Mucosa of stomach (tissue), 1 donor: ENCODE measurements at regions not wholly inside any gene's neighbourhood (a gene's known extent, or its start where the extent isn't known, plus 50 kb on each side); places are given as distances from the start of the nearest gene placed in this dataset.
A peak's percentile ranks its signal among the peaks of the same experiment; 100 is the strongest.

Source experiments
- H3K27me3 ChIP-seq: one replicate; pipeline ENCODE4 v1.7.0; 2013; ENCODE audit warnings: mild to moderate bottlenecking, low read length; ENCODE audit not compliant: control insufficient read depth, insufficient read depth
- H3K36me3 ChIP-seq: one replicate; pipeline ENCODE4 v1.7.0; 2013; ENCODE audit warnings: low read length; ENCODE audit not compliant: control insufficient read depth, insufficient read depth
- H3K4me1 ChIP-seq: one replicate; pipeline ENCODE4 v1.7.0; 2013; ENCODE audit warnings: mild to moderate bottlenecking, low read length; ENCODE audit not compliant: control insufficient read depth, insufficient read depth
- H3K4me3 ChIP-seq: one replicate; pipeline ENCODE4 v1.7.0; 2013; ENCODE audit warnings: low read length
- H3K9ac ChIP-seq: one replicate; pipeline ENCODE4 v1.7.0; 2013; ENCODE audit warnings: mild to moderate bottlenecking, low read length, moderate library complexity
- H3K9me3 ChIP-seq: one replicate; pipeline ENCODE4 v1.7.0; 2013; ENCODE audit warnings: mild to moderate bottlenecking, low read length, moderate library complexity; ENCODE audit not compliant: control insufficient read depth
- donor health status: Pancreatic carcinoma.

DNA sequence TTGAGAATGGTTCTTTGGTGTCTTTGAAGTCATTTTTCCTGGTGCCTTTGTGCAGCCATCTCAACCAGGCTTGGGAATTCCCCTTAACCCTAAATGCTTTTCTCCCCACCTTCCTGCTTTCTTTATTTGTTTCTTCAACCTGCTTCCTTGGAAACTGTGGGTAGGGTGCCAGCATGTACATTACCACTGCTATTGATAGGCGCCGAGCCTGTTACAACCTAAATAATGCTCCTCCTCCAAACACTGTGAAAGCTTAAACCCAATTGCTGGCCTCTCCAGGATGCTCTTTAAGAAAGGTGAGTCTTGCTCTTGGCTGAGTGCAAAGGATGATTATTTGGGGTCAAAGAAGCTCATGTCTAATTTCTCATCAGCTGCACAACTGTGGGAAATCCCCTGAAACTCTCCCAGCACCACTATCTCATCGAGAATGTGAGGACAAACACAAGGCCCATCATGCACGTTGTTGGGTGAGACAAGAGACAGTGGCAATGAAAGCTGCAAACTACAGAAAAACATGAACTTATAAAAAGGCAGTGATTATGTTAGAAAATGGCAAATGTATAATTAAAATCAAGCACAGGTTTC is 285.5 kb upstream of the IGFBP3 start:
- no peaks in the 10 kb centered on the region for H3K27me3 ChIP-seq
- H3K9me3 ChIP-seq: no peaks in the 10 kb centered on the region
- H3K36me3 ChIP-seq: no peaks in the 10 kb centered on the region
- H3K4me1 ChIP-seq: peaks cover 48% of the 10 kb centered on the region
- no peak overlapping the region for H3K4me3 ChIP-seq
- H3K9ac ChIP-seq: peak overlapping the region; percentile 24

DNA sequence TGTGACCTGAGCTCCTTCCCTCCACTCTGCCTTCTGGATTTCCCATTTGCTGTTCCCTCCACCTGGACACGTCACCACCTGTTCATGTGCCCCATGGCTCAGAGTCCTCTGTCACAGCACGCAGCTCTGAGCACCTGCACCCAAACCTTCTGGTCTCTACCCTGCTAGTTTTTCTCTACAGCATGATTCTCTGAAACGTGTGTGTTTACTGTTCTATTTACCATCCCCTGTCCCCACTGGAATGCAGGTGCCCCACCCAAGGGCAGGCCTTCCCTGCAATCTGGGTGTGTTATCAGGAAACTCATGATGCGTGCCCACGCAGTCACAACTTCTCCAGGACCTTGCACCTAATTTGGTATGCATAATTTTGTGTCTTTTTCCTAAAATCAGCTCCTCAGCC is 284.4 kb upstream of the IGFBP3 start:
- Histone ChIP-seq H3K36me3 (no peaks in the 10 kb centered on the region), H3K4me1 (peaks cover 48% of the 10 kb centered on the region), H3K27me3 (no peaks in the 10 kb centered on the region), H3K9me3 (no peaks in the 10 kb centered on the region), H3K9ac (peak overlapping the region; percentile 24), H3K4me3 (no peak overlapping the region)

DNA sequence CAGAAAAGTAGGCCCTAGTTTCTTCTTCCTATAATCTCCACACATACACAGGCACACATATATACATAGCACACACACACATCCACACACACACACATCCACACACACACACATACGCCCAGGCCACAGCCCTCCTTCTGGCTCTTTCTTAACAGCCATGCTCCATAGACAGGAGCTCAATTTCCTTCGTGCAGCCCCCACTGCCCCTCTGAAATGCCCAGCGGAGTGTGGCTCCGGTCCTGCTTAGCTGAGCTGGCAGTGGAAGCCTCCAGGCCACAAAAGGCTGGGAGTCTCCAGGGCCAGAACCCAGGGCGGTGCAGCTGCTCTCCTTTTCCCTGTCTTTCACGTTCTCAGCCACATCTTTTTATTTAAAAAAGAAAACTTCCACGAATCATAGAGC is 282.9 kb upstream of the IGFBP3 start:
- H3K27me3 ChIP-seq: no peaks in the 10 kb centered on the region
- no peaks in the 10 kb centered on the region for H3K9me3 ChIP-seq
- H3K9ac ChIP-seq: no peak overlapping the region
- H3K36me3 ChIP-seq: no peaks in the 10 kb centered on the region
- H3K4me3 ChIP-seq: no peak overlapping the region
- peaks cover 36% of the 10 kb centered on the region for H3K4me1 ChIP-seq

DNA sequence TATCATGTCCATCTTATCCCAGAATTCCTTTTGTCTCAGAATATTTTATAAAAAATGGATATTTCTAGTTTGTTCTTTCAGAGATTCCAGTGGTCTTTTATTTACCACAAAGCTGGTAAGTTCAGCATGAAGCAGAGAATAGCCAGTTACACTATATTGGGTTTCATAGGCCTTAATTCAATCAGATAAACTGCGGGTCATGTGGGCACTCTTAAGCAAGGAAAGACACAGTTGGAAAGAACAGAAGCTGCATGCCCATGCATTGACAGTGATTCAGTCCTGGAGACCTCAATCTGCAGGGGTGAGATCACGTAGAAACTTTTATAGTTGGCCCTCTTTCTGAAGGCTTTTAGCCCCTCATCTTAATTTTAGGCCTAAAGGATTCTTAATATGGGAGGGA is 281.3 kb upstream of the IGFBP3 start:
- H3K27me3 ChIP-seq: no peaks in the 10 kb centered on the region
- peaks cover 22% of the 10 kb centered on the region for H3K4me1 ChIP-seq
- H3K36me3 ChIP-seq: no peaks in the 10 kb centered on the region
- H3K4me3 ChIP-seq: no peak overlapping the region
- H3K9ac ChIP-seq: no peak overlapping the region
- H3K9me3 ChIP-seq: no peaks in the 10 kb centered on the region

DNA sequence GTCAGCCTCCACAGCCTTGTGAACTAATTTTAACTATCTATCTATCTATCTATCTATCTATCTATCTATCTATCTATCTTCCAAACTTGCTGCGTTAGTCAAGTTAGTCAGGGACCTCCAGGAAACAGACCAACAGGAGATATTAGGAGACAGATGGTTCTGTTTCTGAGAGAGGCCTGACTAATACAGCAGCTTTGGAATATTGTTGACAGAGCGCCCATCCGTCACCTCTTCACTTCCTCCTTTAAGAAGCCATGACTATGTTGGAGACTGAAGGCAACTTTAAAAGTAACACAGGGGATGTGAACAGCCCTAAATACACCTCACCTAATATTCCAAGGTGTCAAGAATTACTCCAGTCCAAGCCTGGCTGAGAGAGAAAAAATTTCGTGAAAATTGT is 280.9 kb upstream of the IGFBP3 start:
- Histone ChIP-seq H3K4me1 (peaks cover 18% of the 10 kb centered on the region), H3K36me3 (no peaks in the 10 kb centered on the region), H3K9me3 (no peaks in the 10 kb centered on the region), H3K4me3 (no peak overlapping the region), H3K27me3 (no peaks in the 10 kb centered on the region), H3K9ac (no peak overlapping the region)

DNA sequence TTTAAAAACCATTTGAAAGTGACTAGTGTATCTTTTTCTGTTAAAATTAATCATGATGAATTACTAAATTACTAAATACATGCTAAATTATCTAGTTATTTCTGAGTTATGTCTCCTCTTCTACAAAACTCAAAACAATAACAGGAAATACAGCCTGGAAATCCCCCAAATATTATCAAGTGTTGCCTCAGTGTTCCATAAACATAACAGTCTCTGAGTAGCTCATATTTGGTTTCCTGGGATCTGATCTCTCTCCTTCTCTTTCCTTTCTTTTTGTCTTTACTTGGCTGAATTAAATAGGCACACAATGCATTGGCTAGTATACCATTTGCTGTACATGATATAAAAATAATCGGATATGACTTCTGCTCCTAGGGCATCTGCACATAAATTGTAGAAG is 277.6 kb upstream of the IGFBP3 start:
- no peaks in the 10 kb centered on the region for H3K9me3 ChIP-seq

DNA sequence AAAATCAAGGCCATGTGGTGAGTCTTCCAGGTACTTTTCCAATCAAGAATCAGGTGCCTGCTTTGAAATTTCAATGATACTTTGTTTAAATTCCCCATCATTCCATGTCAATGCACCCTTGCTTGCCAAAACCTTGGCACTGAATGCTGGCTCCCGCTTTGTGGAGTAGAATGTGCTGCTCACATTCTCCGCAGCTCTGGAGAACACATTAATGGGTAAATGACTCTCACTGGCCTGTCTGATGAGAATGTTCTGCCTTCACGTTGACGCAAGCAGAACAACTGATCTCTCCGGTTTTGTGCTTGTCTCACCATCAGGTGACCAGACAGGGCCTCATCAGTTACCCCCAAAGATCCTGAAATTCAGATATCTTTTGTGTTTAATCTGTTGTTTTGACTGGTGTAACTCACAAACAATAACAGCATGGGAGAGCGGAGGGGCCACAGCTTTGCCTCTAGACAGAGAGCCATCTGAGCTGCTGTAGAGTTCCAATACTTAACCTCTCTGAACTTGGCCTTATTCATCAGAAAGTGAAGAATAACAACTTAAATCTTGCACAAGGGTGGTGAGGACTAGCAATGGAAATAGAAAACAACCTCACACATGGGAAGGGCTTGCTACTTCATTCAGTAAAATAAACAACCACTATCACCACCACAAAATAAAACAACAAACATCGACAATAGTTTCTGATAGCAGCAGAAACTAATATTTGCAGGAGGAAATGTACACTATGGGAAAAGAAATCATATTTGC is 276.9 kb upstream of the IGFBP3 start:
- H3K36me3 ChIP-seq: no peaks in the 10 kb centered on the region
- no peaks in the 10 kb centered on the region for H3K9me3 ChIP-seq
- no peaks in the 10 kb centered on the region for H3K27me3 ChIP-seq
- no peak overlapping the region for H3K4me3 ChIP-seq
- no peaks in the 10 kb centered on the region for H3K4me1 ChIP-seq
- H3K9ac ChIP-seq: no peak overlapping the region

More for the DNA sequence above, 277.6 kb upstream of the IGFBP3 start:
- Histone ChIP-seq H3K4me3 (no peak overlapping the region), H3K27me3 (no peaks in the 10 kb centered on the region), H3K4me1 (no peaks in the 10 kb centered on the region), H3K9ac (no peak overlapping the region), H3K36me3 (no peaks in the 10 kb centered on the region)

DNA sequence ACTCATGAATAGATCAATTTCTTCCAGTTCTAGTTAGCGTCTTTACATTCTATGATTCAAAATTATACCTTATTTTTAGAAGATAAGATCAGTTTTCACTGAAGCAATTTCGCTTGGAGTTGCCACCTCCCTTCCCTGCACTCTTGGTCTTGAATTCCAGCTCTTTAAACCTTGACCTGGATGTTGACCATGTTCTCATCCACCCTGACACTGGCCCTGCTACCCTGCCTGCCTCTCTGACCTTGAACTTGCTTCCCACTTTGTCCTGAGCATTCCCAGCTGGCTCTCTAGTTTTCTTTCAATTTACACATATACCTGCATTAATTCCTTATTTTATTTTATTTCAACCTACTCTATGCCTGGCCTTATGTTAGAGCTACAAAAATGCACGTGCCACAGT is 274.9 kb upstream of the IGFBP3 start:
- no peaks in the 10 kb centered on the region for H3K4me1 ChIP-seq
- no peak overlapping the region for H3K9ac ChIP-seq
- H3K36me3 ChIP-seq: no peaks in the 10 kb centered on the region
- no peak overlapping the region for H3K4me3 ChIP-seq
- no peaks in the 10 kb centered on the region for H3K27me3 ChIP-seq
- no peaks in the 10 kb centered on the region for H3K9me3 ChIP-seq

DNA sequence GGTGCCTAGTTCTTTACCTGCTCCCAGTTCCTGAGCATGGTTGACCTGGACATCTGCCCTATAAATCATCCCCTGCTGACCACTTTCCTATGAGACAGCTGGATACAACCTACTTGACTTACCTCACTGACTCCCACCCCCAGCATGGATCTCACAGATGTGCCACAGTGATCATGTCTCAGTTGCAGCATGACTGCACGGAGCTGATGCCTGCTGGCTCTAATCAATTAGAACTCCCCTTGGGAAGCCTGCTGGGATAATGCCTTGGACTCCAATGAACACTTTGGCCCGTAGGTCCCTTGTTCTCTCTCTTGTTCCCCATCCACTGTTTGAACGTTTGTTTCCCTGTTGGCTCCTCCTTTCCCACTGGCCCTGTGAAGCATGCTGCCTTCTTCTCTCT is 271.2 kb upstream of the IGFBP3 start:
- no peak overlapping the region for H3K9ac ChIP-seq
- H3K36me3 ChIP-seq: no peaks in the 10 kb centered on the region
- H3K9me3 ChIP-seq: no peaks in the 10 kb centered on the region
- no peaks in the 10 kb centered on the region for H3K4me1 ChIP-seq
- H3K4me3 ChIP-seq: no peak overlapping the region
- no peaks in the 10 kb centered on the region for H3K27me3 ChIP-seq

DNA sequence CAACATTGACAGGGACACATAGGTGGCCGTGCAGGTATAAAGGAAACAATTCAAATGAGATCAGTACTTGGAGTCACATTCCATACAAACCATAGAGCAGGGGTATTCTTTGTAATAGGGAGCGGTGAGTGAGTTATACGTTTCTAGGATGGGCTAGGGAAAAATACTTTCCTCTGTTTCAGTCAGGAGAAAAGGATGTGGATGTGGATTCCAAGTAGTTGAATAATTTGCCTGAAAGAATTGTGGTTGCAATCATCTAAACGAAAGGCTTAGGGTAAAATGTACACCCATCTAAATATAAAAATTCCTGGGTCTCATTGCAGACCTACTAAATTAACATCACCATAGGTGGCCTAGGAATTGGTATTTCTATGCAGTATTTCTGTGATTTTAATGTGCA is 270.7 kb upstream of the IGFBP3 start:
- no peak overlapping the region for H3K4me3 ChIP-seq
- H3K9me3 ChIP-seq: no peaks in the 10 kb centered on the region
- no peaks in the 10 kb centered on the region for H3K36me3 ChIP-seq
- no peaks in the 10 kb centered on the region for H3K27me3 ChIP-seq
- no peaks in the 10 kb centered on the region for H3K4me1 ChIP-seq
- no peak overlapping the region for H3K9ac ChIP-seq

DNA sequence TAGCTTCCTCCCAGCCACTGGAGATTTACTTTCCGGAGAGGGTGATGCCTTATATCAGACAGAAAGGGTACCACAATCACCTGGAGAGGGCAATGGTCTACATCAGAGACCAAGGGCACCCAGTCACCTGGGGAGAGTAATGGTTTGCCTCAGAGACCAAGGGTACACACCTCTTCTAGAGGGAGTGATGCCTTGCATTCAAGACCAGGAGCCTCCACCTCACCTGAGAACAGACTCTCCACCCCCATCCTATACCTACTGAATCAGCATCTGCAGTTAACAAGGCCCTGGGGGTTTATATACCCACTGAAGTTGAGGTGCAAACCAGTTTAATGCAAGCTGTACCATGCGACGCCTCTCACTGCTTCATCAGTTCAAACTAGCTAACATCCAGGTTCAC is 270.2 kb upstream of the IGFBP3 start:
- no peaks in the 10 kb centered on the region for H3K9me3 ChIP-seq
- no peaks in the 10 kb centered on the region for H3K4me1 ChIP-seq
- H3K27me3 ChIP-seq: no peaks in the 10 kb centered on the region
- H3K4me3 ChIP-seq: no peak overlapping the region
- no peaks in the 10 kb centered on the region for H3K36me3 ChIP-seq
- H3K9ac ChIP-seq: no peak overlapping the region

DNA sequence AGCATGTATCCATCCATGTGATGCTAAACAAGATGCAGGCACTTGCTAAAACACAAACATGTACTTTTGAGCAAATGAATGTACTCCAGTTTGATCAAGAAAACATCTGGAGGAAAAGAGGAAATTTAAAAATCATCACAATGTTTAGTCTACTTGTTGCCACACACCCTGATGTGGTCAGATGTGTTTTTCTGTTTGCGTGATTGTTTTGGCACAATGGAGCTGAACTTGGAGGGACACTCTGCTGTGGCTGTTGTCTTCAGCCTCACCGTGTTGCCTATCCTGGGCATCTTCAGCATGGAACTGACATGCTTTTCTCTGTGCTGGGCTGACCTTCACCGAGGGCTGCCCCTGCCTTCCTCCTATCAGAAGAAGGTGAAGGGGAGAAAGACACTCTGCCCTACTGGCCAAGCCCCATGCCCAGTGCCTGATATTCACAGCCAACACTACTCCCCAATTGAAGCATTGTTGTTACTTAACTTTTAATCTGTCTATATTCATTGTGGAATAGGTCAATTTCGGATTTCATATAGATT is 268.3 kb upstream of the IGFBP3 start:
- H3K9ac ChIP-seq: no peak overlapping the region
- H3K9me3 ChIP-seq: no peaks in the 10 kb centered on the region
- no peak overlapping the region for H3K4me3 ChIP-seq
- H3K36me3 ChIP-seq: no peaks in the 10 kb centered on the region
- H3K27me3 ChIP-seq: no peaks in the 10 kb centered on the region
- no peaks in the 10 kb centered on the region for H3K4me1 ChIP-seq
